A549 (cell line): ENCODE measurements at regions not wholly inside any gene's neighbourhood (a gene's known extent, or its start where the extent isn't known, plus 50 kb on each side); places are given as distances from the start of the nearest gene placed in this dataset.

ENCODE experiments used
- EP300 ChIP-seq, 2 experiments: fragments of >200 bp; sonication (Bioruptor Twin); formaldehyde crosslinking; IDR thresholded peaks; 2 replicates in 1 of 2; 3 replicates in 1 of 2; pipeline ENCODE4 v1.6.1; 2016 to 2017
- RFX5 ChIP-seq: fragments of 450-650 bp; IDR thresholded peaks from 2 replicates; pipeline ENCODE4 v1.7.1; 2014; ENCODE audit warnings: antibody characterized with exemption, mild to moderate bottlenecking, moderate library complexity
- TP53 ChIP-seq: fragments of 250-450 bp; sonication (Bioruptor Pico); IDR thresholded peaks from 2 replicates; pipeline ENCODE4 v1.5.0; 2021; ENCODE audit warnings: mild to moderate bottlenecking, moderate library complexity
- TF ChIP-seq, protein P1 (sequence below): fragments of >200 bp; sonication (Bioruptor Twin); formaldehyde crosslinking; IDR thresholded peaks from 3 replicates; pipeline ENCODE4 v1.5.1; 2016
- TF ChIP-seq, protein P2 (sequence below): IDR thresholded peaks from 2 replicates; pipeline ENCODE4 v1.6.1; 2012

DNA sequence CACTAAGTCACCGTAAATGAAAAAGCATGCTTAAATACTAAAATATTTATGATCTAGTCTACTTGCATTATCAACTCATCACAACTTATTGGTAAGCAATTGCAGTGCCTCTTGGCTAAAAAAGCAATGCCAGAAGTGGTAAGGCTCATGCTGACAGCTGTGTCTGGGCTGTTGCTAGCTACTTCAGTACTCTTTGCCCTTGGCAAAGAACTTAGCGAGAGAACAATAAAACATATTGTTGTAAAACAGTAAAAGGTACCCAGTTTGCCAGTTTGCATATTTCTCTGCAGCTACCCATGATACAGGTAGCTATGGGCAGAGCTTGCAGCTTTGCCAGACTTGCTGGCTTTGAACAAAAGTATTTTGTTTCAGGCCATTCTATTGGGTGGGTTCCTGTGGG is 73.1 kb downstream of the ATP6V1G3 start:
- TF ChIP-seq, protein P1, sequence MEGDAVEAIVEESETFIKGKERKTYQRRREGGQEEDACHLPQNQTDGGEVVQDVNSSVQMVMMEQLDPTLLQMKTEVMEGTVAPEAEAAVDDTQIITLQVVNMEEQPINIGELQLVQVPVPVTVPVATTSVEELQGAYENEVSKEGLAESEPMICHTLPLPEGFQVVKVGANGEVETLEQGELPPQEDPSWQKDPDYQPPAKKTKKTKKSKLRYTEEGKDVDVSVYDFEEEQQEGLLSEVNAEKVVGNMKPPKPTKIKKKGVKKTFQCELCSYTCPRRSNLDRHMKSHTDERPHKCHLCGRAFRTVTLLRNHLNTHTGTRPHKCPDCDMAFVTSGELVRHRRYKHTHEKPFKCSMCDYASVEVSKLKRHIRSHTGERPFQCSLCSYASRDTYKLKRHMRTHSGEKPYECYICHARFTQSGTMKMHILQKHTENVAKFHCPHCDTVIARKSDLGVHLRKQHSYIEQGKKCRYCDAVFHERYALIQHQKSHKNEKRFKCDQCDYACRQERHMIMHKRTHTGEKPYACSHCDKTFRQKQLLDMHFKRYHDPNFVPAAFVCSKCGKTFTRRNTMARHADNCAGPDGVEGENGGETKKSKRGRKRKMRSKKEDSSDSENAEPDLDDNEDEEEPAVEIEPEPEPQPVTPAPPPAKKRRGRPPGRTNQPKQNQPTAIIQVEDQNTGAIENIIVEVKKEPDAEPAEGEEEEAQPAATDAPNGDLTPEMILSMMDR = no peak
- TF ChIP-seq RFX5 (no peak), EP300 (IDR thresholded peaks at IDR 0.05) (no peak), TP53 (no peak)
- TF ChIP-seq, protein P2, sequence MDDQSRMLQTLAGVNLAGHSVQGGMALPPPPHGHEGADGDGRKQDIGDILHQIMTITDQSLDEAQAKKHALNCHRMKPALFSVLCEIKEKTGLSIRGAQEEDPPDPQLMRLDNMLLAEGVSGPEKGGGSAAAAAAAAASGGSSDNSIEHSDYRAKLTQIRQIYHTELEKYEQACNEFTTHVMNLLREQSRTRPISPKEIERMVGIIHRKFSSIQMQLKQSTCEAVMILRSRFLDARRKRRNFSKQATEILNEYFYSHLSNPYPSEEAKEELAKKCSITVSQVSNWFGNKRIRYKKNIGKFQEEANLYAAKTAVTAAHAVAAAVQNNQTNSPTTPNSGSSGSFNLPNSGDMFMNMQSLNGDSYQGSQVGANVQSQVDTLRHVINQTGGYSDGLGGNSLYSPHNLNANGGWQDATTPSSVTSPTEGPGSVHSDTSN = no peak
